ENCODE measurements at regions not wholly inside any gene's neighbourhood (a gene's known extent, or its start where the extent isn't known, plus 50 kb on each side); places are given as distances from the start of the nearest gene placed in this dataset.

DNA sequence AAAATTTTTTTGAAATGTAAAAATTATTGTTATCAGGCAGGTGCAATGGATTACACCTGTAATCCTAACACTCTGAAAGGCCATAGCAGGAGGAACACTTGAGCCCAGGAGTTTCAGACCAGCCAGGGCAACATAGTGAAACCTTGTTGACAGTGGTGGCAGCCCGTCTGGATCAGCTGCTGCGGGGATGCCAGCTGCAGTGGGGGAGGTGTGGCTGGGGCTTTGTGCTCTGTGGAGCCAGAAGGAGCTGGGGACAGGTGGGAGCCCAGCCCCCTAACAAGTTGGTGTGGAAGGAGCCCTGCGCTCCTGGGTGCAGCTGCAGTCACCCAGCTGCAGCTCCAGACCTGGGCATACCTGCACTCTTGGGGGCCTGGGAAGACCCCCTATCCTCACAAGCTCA lies 182.4 kb upstream of the MC4R start:
- TF ChIP-seq, protein P1, sequence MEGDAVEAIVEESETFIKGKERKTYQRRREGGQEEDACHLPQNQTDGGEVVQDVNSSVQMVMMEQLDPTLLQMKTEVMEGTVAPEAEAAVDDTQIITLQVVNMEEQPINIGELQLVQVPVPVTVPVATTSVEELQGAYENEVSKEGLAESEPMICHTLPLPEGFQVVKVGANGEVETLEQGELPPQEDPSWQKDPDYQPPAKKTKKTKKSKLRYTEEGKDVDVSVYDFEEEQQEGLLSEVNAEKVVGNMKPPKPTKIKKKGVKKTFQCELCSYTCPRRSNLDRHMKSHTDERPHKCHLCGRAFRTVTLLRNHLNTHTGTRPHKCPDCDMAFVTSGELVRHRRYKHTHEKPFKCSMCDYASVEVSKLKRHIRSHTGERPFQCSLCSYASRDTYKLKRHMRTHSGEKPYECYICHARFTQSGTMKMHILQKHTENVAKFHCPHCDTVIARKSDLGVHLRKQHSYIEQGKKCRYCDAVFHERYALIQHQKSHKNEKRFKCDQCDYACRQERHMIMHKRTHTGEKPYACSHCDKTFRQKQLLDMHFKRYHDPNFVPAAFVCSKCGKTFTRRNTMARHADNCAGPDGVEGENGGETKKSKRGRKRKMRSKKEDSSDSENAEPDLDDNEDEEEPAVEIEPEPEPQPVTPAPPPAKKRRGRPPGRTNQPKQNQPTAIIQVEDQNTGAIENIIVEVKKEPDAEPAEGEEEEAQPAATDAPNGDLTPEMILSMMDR (IDR thresholded peaks at IDR 0.05) = no peak
- no peak for TF ChIP-seq POLR2AphosphoS5 (IDR thresholded peaks at IDR 0.05; ENCODE audit: insufficient read depth in 1 of 2, low read depth in 1 of 2)
